ENCODE measurements at regions not wholly inside any gene's neighbourhood (a gene's known extent, or its start where the extent isn't known, plus 50 kb on each side); places are given as distances from the start of the nearest gene placed in this dataset.
"Not testable (repeated sequence)": the region's sequence is repeated elsewhere in the genome, so short reads cannot be mapped to it uniquely, and the experiment has no call there.

DNA sequence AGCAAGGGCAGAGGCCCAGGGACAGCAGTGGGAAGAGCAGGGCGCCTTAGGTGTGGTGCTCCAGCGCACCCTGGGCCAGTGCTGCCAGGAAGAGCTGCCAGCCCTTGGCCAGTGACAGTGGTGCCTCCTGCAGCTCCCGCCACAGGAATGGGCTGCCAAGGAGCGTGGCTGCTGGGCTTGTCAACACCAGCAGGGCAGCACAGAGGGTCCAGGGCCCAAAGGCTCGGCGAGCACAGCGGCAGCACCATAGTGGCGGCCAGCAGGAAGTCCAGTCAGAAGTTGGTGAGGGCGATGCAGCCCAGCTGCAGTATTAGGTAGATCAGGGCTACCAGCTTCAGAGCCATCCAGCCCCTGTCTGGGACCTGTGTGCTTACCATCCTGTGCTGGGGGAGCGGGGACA is 86.1 kb downstream of the LIMS4 start:
- TF ChIP-seq, protein P1, sequence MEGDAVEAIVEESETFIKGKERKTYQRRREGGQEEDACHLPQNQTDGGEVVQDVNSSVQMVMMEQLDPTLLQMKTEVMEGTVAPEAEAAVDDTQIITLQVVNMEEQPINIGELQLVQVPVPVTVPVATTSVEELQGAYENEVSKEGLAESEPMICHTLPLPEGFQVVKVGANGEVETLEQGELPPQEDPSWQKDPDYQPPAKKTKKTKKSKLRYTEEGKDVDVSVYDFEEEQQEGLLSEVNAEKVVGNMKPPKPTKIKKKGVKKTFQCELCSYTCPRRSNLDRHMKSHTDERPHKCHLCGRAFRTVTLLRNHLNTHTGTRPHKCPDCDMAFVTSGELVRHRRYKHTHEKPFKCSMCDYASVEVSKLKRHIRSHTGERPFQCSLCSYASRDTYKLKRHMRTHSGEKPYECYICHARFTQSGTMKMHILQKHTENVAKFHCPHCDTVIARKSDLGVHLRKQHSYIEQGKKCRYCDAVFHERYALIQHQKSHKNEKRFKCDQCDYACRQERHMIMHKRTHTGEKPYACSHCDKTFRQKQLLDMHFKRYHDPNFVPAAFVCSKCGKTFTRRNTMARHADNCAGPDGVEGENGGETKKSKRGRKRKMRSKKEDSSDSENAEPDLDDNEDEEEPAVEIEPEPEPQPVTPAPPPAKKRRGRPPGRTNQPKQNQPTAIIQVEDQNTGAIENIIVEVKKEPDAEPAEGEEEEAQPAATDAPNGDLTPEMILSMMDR (IDR thresholded peaks at IDR 0.05), result not testable (repeated sequence)
- not testable (repeated sequence) for TF ChIP-seq EZH2 (IDR thresholded peaks at IDR 0.05; ENCODE audit: borderline replicate concordance, insufficient read depth, low read depth, low read length, poor library complexity, severe bottlenecking)

Measured in B cell (primary cell).